A549 (cell line): ENCODE measurements at regions not wholly inside any gene's neighbourhood (a gene's known extent, or its start where the extent isn't known, plus 50 kb on each side); places are given as distances from the start of the nearest gene placed in this dataset.
A peak's percentile ranks its signal among the peaks of the same experiment; 100 is the strongest.
"Not testable (repeated sequence)": the region's sequence is repeated elsewhere in the genome, so short reads cannot be mapped to it uniquely, and the experiment has no call there.

ENCODE experiments used
- ATAC-seq, 2 experiments: fragments of 200-7000 bp in 1 of 2; fragments of >200 bp in 1 of 2; cut with Nextera tagmentation in 1 of 2; cut with Tn5 transposase in 1 of 2; 3 replicates each; pipeline versions ENCODE4 v1.8.0 to v1.9.1; 2018 to 2020; ENCODE audit warnings: mild to moderate bottlenecking in 1 of 2, moderate library complexity in 1 of 2
- CTCF ChIA-PET: fragments of 300-600 bp; sonication (Branson Sonifier 250); formaldehyde crosslinking; extraction: SDS; loops from one replicate; lab custom pipeline; 2021; ENCODE audit warnings: antibody characterized with exemption, inconsistent platforms; lab: Yijun Ruan, JAX
- POLR2A ChIA-PET: fragments of 350-600 bp; formaldehyde crosslinking; extraction: SDS; loops from one replicate; lab custom pipeline; 2021; ENCODE audit warnings: antibody characterized with exemption, inconsistent platforms; lab: Yijun Ruan, JAX
- DNase-seq, 2 experiments: peaks; one replicate each; pipeline versions ENCODE4 v3.0.0 to v3.0.0-alpha.2; 2011 to 2016; ENCODE audit warnings: low read depth in 1 of 2, low spot score in 1 of 2
- FAIRE-seq: peaks from 2 replicates; lab custom pipeline; 2011; peaks lifted over from hg19 to GRCh38; lab: Jason Lieb, UNC
- H3K27ac ChIP-seq, 2 experiments: fragments of >200 bp; sonication (Bioruptor Twin); formaldehyde crosslinking; 3 replicates each; pipeline ENCODE4 v1.5.1; 2016 to 2017
- H3K4me1 ChIP-seq: fragments of >200 bp; sonication (Bioruptor Twin); formaldehyde crosslinking; 3 replicates; pipeline ENCODE4 v1.6.1; 2016
- H3K4me2 ChIP-seq: fragments of >200 bp; sonication (Bioruptor Twin); formaldehyde crosslinking; 3 replicates; pipeline ENCODE4 v1.6.1; 2016
- H3K4me3 ChIP-seq: fragments of >200 bp; sonication (Bioruptor Twin); formaldehyde crosslinking; 3 replicates; pipeline ENCODE4 v1.5.1; 2016
- H3K9me3 ChIP-seq: fragments of >200 bp; sonication (Bioruptor Twin); formaldehyde crosslinking; 3 replicates; pipeline ENCODE4 v1.6.1; 2016
- CBX2 ChIP-seq: fragments of 200-600 bp; sonication (generic); IDR thresholded peaks from 2 replicates; pipeline ENCODE4 v1.6.1; 2016; ENCODE audit warnings: low read depth, mild to moderate bottlenecking, borderline replicate concordance
- CBX8 ChIP-seq: fragments of 200-600 bp; sonication (generic); IDR thresholded peaks from 2 replicates; pipeline ENCODE4 v1.6.1; 2016
- CEBPB ChIP-seq, 2 experiments: fragments of >200 bp in 1 of 2; sonication (Bioruptor Twin) in 1 of 2; formaldehyde crosslinking in 1 of 2; IDR thresholded peaks; 2 replicates each; pipeline ENCODE4 v1.6.1; 2012 to 2016
- EHF ChIP-seq: fragments of 250-450 bp; sonication (Bioruptor Pico); IDR thresholded peaks from 2 replicates; pipeline ENCODE4 v1.5.0; 2020; ENCODE audit warnings: mild to moderate bottlenecking
- FOSL2 ChIP-seq, 2 experiments: fragments of 450-650 bp in 1 of 2; fragments of >200 bp in 1 of 2; sonication (Bioruptor Twin) in 1 of 2; formaldehyde crosslinking; IDR thresholded peaks; 2 replicates each; pipeline versions ENCODE4 v1.5.0 to v1.6.1; 2016 to 2020; ENCODE audit warnings: mild to moderate bottlenecking in 1 of 2, moderate library complexity in 1 of 2
- FOXS1 ChIP-seq: fragments of 250-450 bp; sonication (Bioruptor Pico); IDR thresholded peaks from 2 replicates; pipeline ENCODE4 v1.5.0; 2020; ENCODE audit warnings: mild to moderate bottlenecking, moderate library complexity
- GATA3 ChIP-seq: IDR thresholded peaks from 2 replicates; pipeline ENCODE4 v1.6.1; 2012; ENCODE audit warnings: borderline replicate concordance
- HDAC2 ChIP-seq: fragments of 200-600 bp; sonication (generic); IDR thresholded peaks from 2 replicates; pipeline ENCODE4 v1.6.1; 2016
- HOXB13 ChIP-seq: fragments of 250-450 bp; sonication (Bioruptor Pico); IDR thresholded peaks from 2 replicates; pipeline ENCODE4 v1.5.0; 2020; ENCODE audit warnings: low read depth, mild to moderate bottlenecking, moderate library complexity
- HOXB5 ChIP-seq: fragments of 250-450 bp; sonication (Bioruptor Pico); IDR thresholded peaks from 2 replicates; pipeline ENCODE4 v1.5.0; 2020; ENCODE audit warnings: mild to moderate bottlenecking, moderate library complexity
- POLR2A ChIP-seq: IDR thresholded peaks from 2 replicates; pipeline ENCODE4 v1.6.1; 2012; ENCODE audit warnings: mild to moderate bottlenecking, low read length
- POLR2AphosphoS2 ChIP-seq: conservative IDR thresholded peaks from 2 replicates; pipeline ENCODE4 v1.6.1; 2012; ENCODE audit warnings: low read length, improper control_type of control experiment, inconsistent platforms
- RFX5 ChIP-seq: fragments of 450-650 bp; IDR thresholded peaks from 2 replicates; pipeline ENCODE4 v1.7.1; 2014; ENCODE audit warnings: antibody characterized with exemption, mild to moderate bottlenecking, moderate library complexity
- TFCP2L1 ChIP-seq: fragments of 250-450 bp; sonication (Bioruptor Pico); IDR thresholded peaks from 2 replicates; pipeline ENCODE4 v1.5.0; 2021; ENCODE audit warnings: mild to moderate bottlenecking
- ZNF302 ChIP-seq: fragments of 250-450 bp; sonication (Bioruptor Pico); IDR thresholded peaks from 2 replicates; pipeline ENCODE4 v1.9.0; 2021; ENCODE audit warnings: inconsistent platforms, mild to moderate bottlenecking, moderate library complexity
- ZSCAN20 ChIP-seq: fragments of 250-450 bp; sonication (Bioruptor Pico); IDR thresholded peaks from 2 replicates; pipeline ENCODE4 v1.8.0; 2022; ENCODE audit warnings: mild to moderate bottlenecking, moderate library complexity
- WGBS: methylation state at CpG from one replicate; pipeline ENCODE4 v1.1.6; 2017; ENCODE audit errors: missing lambda C conversion rate; 5-methylcytosine and 5-hydroxymethylcytosine counted together
- small RNA-seq, 6 experiments: library from RNA; depleted of rRNA; stranded (forward); fragments of <200 nt; gene quantifications; one replicate each; pipeline ENCODE3, GENCODE V24; 2012
- TF ChIP-seq, protein P1 (sequence below): fragments of 250-450 bp; sonication (Bioruptor Pico); IDR thresholded peaks from 2 replicates; pipeline ENCODE4 v1.5.0; 2021; ENCODE audit warnings: mild to moderate bottlenecking, moderate library complexity, borderline replicate concordance
- TF ChIP-seq, protein P2 (sequence below): IDR thresholded peaks from 2 replicates; pipeline ENCODE4 v1.6.1; 2012; ENCODE audit warnings: low read depth, borderline replicate concordance

DNA sequence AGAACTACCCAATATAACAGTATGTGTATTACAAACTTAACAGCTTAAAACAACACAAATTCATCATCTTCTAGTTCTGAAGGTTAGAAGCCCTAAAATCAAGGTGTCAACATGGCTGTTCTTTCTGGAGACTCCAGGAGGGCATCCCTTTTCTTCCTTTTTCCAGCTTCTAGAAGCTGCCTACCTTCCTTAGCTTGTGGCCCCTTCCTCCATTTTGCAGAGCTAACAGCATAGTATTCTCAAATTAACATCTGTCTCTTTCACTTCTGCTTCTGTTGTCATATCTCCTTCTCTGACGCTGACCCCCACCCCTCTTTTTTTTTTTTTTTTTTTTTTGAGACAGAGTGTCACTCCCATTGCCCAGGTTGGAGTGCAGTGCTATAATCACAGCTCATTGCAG, 52.8 kb upstream of the AKIRIN2 start:
- no peak for DNase-seq
- WGBS = 92% methylated on average over 1 of the region's 1 CpG
- Histone ChIP-seq H3K4me1 (0 out of 3 replicates have a peak, but pooled peaks cover 4% of the 10 kb centered on the region), H3K4me3 (no peak overlapping the region), H3K9me3 (no peaks in the 10 kb centered on the region), H3K27ac (no peak overlapping the region), H3K4me2 (no peak overlapping the region)
- FAIRE-seq = no peak
- CTCF ChIA-PET = no interaction called here
- no peak for ATAC-seq
- TF ChIP-seq CBX2 = no peak
- TF ChIP-seq CBX8 = no peak
- no peak for TF ChIP-seq POLR2A
- TF ChIP-seq, protein P1, sequence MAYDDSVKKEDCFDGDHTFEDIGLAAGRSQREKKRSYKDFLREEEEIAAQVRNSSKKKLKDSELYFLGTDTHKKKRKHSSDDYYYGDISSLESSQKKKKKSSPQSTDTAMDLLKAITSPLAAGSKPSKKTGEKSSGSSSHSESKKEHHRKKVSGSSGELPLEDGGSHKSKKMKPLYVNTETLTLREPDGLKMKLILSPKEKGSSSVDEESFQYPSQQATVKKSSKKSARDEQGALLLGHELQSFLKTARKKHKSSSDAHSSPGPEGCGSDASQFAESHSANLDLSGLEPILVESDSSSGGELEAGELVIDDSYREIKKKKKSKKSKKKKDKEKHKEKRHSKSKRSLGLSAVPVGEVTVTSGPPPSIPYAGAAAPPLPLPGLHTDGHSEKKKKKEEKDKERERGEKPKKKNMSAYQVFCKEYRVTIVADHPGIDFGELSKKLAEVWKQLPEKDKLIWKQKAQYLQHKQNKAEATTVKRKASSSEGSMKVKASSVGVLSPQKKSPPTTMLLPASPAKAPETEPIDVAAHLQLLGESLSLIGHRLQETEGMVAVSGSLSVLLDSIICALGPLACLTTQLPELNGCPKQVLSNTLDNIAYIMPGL (CRISPR knock-in tag) = no peak
- no peak for TF ChIP-seq HOXB13 (CRISPR knock-in tag)
- no peak for TF ChIP-seq FOSL2 (IDR thresholded peaks at IDR 0.05)
- TF ChIP-seq FOSL2 (CRISPR knock-in tag; IDR thresholded peaks at IDR 0.05) = no peak
- POLR2A ChIA-PET = no interaction called here

DNA sequence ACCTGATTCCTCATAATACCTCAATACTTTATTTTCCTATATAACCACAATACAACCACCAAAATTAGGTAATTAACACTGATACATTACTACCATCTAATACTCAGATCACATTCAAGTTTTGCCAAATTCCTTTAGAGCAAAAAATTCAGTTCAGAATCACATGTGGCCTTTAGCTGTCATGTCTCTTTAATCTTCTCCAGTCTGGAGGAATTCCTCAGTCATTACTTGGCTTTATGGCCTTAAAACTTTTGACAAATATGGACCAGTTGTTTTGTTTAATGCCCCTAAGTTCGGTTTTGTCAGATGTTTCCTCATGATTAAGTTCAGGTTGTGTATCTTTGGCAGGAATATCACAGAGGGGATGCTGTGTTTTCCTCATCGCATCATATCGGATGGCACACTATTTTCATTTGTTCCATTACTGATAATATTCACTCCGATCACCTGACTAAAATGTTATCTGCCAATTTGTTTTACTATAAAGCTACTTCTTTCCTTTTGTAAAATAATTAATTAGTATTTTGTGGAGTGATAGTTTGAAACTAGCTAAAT, 51.2 kb upstream of the AKIRIN2 start:
- no peak for TF ChIP-seq RFX5
- TF ChIP-seq POLR2AphosphoS2 = no peak
- TF ChIP-seq HDAC2 = no peak
- TF ChIP-seq POLR2A = no peak
- TF ChIP-seq ZSCAN20 (CRISPR knock-in tag) = no peak
- no peak for TF ChIP-seq HOXB13 (CRISPR knock-in tag)
- TF ChIP-seq, protein P2, sequence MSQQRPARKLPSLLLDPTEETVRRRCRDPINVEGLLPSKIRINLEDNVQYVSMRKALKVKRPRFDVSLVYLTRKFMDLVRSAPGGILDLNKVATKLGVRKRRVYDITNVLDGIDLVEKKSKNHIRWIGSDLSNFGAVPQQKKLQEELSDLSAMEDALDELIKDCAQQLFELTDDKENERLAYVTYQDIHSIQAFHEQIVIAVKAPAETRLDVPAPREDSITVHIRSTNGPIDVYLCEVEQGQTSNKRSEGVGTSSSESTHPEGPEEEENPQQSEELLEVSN = no peak
- no peak for TF ChIP-seq EHF (CRISPR knock-in tag)
- TF ChIP-seq HOXB5 (CRISPR knock-in tag) = no peak
- TF ChIP-seq GATA3 = no peak
- TF ChIP-seq ZNF302 = no peak
- no peak for TF ChIP-seq TFCP2L1 (CRISPR knock-in tag)
- TF ChIP-seq FOXS1 (CRISPR knock-in tag) = no peak
- Histone ChIP-seq H3K27ac (no peak overlapping the region), H3K4me2 (no peak overlapping the region), H3K9me3 (no peaks in the 10 kb centered on the region), H3K4me1 (0 out of 3 replicates have a peak, but pooled peaks cover 4% of the 10 kb centered on the region), H3K4me3 (no peak overlapping the region)
- ATAC-seq = no peak
- FAIRE-seq = no peak
- POLR2A ChIA-PET = no interaction called here
- CTCF ChIA-PET = no interaction called here
- WGBS = 55% methylated on average over 4 of the region's 4 CpGs
- DNase-seq = no peak

DNA sequence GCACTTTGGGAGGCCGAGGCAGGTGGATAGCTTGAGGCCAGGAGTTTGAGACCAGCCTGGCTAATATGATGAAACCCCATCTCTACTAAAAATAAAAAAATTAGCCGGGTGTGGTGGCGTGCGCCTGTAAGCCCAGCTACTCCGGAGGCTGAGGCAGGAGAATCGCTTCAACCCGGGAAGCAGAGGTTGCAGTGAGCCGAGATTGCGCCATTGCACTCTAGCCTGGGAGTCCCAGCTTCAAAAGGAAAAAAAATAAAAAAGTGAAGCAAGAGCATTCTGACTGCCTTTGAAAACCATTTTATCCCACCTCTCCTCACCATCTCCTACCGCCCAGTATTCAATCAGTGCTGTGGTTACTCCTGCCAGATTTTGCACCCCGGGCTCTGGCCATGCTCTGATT, 50.5 kb upstream of the AKIRIN2 start:
- POLR2A ChIA-PET, H3K4me1 ChIP-seq, H3K4me3 ChIP-seq, DNase-seq, H3K4me2 ChIP-seq, FAIRE-seq, H3K9me3 ChIP-seq, ATAC-seq: not testable (repeated sequence)
- CTCF ChIA-PET = interaction anchor here (0.6 kb wide), 1 partner anchor 83 kb away, joined by 3 read pairs; no protein-coding TSS in a partner anchor
- WGBS = 92% methylated on average over 11 of the region's 11 CpGs
- 0 out of 6 replicates have a peak overlapping the region, but pooled peaks of 1 of the 2 experiments have one; percentile 21 for H3K27ac ChIP-seq
- 0 out of 4 replicates have a peak, but pooled peaks of 1 of the 2 experiments have one; percentile 27 for TF ChIP-seq CEBPB (IDR thresholded peaks at IDR 0.05)

Small RNAs in the stretch of these regions (small RNA-seq; reads per million reads assigned to genes)
- gene RF00019 (0 reads per million in 6 experiments), gene RN7SL183P (0 to 0.08 (median 0) reads per million in 6 experiments)
